Kidney (tissue), 13 donors: ENCODE measurements at regions not wholly inside any gene's neighbourhood (a gene's known extent, or its start where the extent isn't known, plus 50 kb on each side); places are given as distances from the start of the nearest gene placed in this dataset.

Experiments used
- DNase-seq, 5 donors: peaks; one replicate each; pipeline ENCODE4 v3.0.0-alpha.2; 2013 to 2020
- FAIRE-seq: peaks from 2 replicates; lab custom pipeline; 2012; peaks lifted over from hg19 to GRCh38; lab: Jason Lieb, UNC
- H3K27ac ChIP-seq, 2 donors: one replicate each; pipeline ENCODE4 v1.7.0; 2013; ENCODE audit warnings: low read depth in 2 of 2, low read length in 2 of 2, inconsistent platforms in 1 of 2
- H3K27me3 ChIP-seq: one replicate; pipeline ENCODE4 v1.7.1; 2013; ENCODE audit warnings: low read length, inconsistent platforms; ENCODE audit not compliant: control insufficient read depth, insufficient read depth
- H3K36me3 ChIP-seq, 3 donors: one replicate each; pipeline versions ENCODE4 v1.7.0 to v1.7.1; 2013; ENCODE audit warnings: low read length in 3 of 3, control low read depth in 1 of 3, inconsistent platforms in 1 of 3; ENCODE audit not compliant: insufficient read depth in 3 of 3, control insufficient read depth in 2 of 3
- H3K4me1 ChIP-seq, 3 donors: one replicate each; pipeline versions ENCODE4 v1.7.0 to v1.7.1; 2013; ENCODE audit warnings: low read length in 3 of 3, inconsistent platforms in 1 of 3, low read depth in 1 of 3; ENCODE audit not compliant: control insufficient read depth in 2 of 3, insufficient read depth in 2 of 3
- H3K4me3 ChIP-seq, 3 donors: one replicate each; pipeline versions ENCODE4 v1.7.0 to v1.8.1; 2013; ENCODE audit warnings: low read length in 3 of 3, control low read depth in 1 of 3, inconsistent platforms in 1 of 3
- H3K9ac ChIP-seq, 3 donors: one replicate each; pipeline versions ENCODE4 v1.7.0 to v1.7.1; 2013; ENCODE audit warnings: low read length in 3 of 3, control low read depth in 1 of 3, inconsistent platforms in 1 of 3
- H3K9me3 ChIP-seq, 3 donors: one replicate each; pipeline versions ENCODE4 v1.7.0 to v1.7.1; 2013; ENCODE audit warnings: low read length in 3 of 3, control low read depth in 1 of 3, inconsistent platforms in 1 of 3; ENCODE audit not compliant: control insufficient read depth in 2 of 3, insufficient read depth in 1 of 3
- CTCF ChIP-seq: IDR thresholded peaks from 3 replicates; pipeline ENCODE4 v1.5.1; 2012; ENCODE audit warnings: mild to moderate bottlenecking, moderate library complexity, borderline replicate concordance; ENCODE audit not compliant: insufficient read depth; ENCODE audit errors: extremely low read depth
- intact Hi-C: fragments of 100-400 bp; cut with DNase I; formaldehyde crosslinking; loops from one replicate; pipeline ENCODE4 v1.11.1; 2022
- donor health status: control.
- donor health status: control.
- donor health status: control.
- donor health status: control.
- donor health status: control.
- donor health status: DM: yes; HTN: yes; CAD: no.
- donor health status: Normal renal cell carcinoma (clear cell type).

- Histone ChIP-seq H3K9ac (no peak overlapping the region), H3K27me3 (no peaks in the 10 kb centered on the region), H3K4me1 (peaks cover 0 to 5% (median 0%) of the 10 kb centered on the region in 3 donors), H3K9me3 (no peaks in the 10 kb centered on the region), H3K27ac (no peak overlapping the region), H3K4me3 (no peak overlapping the region), H3K36me3 (no peaks in the 10 kb centered on the region)
- intact Hi-C loops = no loop called here
- TF ChIP-seq CTCF = no peak
- FAIRE-seq = no peak
- DNase-seq = peak in 2 of 5 donors; percentile 33 to 58
These were observed 426.0 kb downstream of the GALC start for GRCh38 chr14:87566991-87567390.

GRCh38 chr14:87547536-87547935 is 445.4 kb downstream of the GALC start:
- intact Hi-C loops = no loop called here
- FAIRE-seq = no peak

GRCh38 chr14:87542288-87542687 is 450.7 kb downstream of the GALC start:
- intact Hi-C loops = no loop called here
- no peak overlapping the region for H3K27ac ChIP-seq
- DNase-seq = peak in 3 of 5 donors; percentile 40 to 64 (median 61)
- no peak overlapping the region for H3K9ac ChIP-seq
- H3K4me1 ChIP-seq = no peaks in the 10 kb centered on the region
- H3K4me3 ChIP-seq = no peak overlapping the region
- FAIRE-seq = no peak
- H3K27me3 ChIP-seq = no peaks in the 10 kb centered on the region
- no peaks in the 10 kb centered on the region for H3K9me3 ChIP-seq
- no peaks in the 10 kb centered on the region for H3K36me3 ChIP-seq
- no peak for TF ChIP-seq CTCF

More at GRCh38 chr14:87547536-87547935, 445.4 kb downstream of the GALC start:
- H3K4me1 ChIP-seq = no peaks in the 10 kb centered on the region
- no peak overlapping the region for H3K9ac ChIP-seq
- no peak for DNase-seq
- H3K9me3 ChIP-seq = peaks cover 0 to 5% (median 0%) of the 10 kb centered on the region in 3 donors
- H3K36me3 ChIP-seq = no peaks in the 10 kb centered on the region
- H3K27me3 ChIP-seq = no peaks in the 10 kb centered on the region
- no peak overlapping the region for H3K4me3 ChIP-seq
- no peak for TF ChIP-seq CTCF
- no peak overlapping the region for H3K27ac ChIP-seq

GRCh38 chr14:87540339-87540738 is 452.6 kb downstream of the GALC start:
- Histone ChIP-seq H3K27ac (no peak overlapping the region), H3K36me3 (no peaks in the 10 kb centered on the region), H3K27me3 (no peaks in the 10 kb centered on the region), H3K9me3 (no peaks in the 10 kb centered on the region), H3K4me1 (no peaks in the 10 kb centered on the region), H3K9ac (no peak overlapping the region), H3K4me3 (no peak overlapping the region)
- no peak for DNase-seq
- intact Hi-C loops = no loop called here
- TF ChIP-seq CTCF = no peak
- no peak for FAIRE-seq
